ENCODE measurements at regions not wholly inside any gene's neighbourhood (a gene's known extent, or its start where the extent isn't known, plus 50 kb on each side); places are given as distances from the start of the nearest gene placed in this dataset.

GRCh38 chr9:89886281-89886700 is 281.5 kb downstream of the GADD45G start:
- TF ChIP-seq CTCF (IDR thresholded peaks at IDR 0.05; ENCODE audit: insufficient read depth, low read length, poor library complexity, severe bottlenecking) (no peak), EZH2phosphoT487 (conservative IDR thresholded peaks at IDR 0.05; ENCODE audit: low read length) (no peak)

Data from SU-DHL-6 (cell line).